H1 (cell line): ENCODE measurements at regions not wholly inside any gene's neighbourhood (a gene's known extent, or its start where the extent isn't known, plus 50 kb on each side); places are given as distances from the start of the nearest gene placed in this dataset.

Experiments
- CTCF ChIA-PET: fragments of 300-600 bp; sonication (Branson Sonifier 250); formaldehyde crosslinking; loops from one replicate; lab custom pipeline; 2021; ENCODE audit not compliant: partially characterized antibody; lab: Charles Lee
- POLR2A ChIA-PET: fragments of 300-600 bp; sonication (Branson Sonifier 250); formaldehyde crosslinking; loops from one replicate; lab custom pipeline; 2021; ENCODE audit warnings: inconsistent platforms; ENCODE audit not compliant: partially characterized antibody; lab: Charles Lee
- DNase-seq, 2 experiments: peaks; one replicate each; pipeline versions ENCODE4 v3.0.0 to v3.0.0-alpha.2; 2010 to 2022; ENCODE audit warnings: low spot score in 2 of 2, low read depth in 1 of 2, mixed read lengths in 1 of 2
- FAIRE-seq: peaks from 2 replicates; lab custom pipeline; 2011; peaks lifted over from hg19 to GRCh38; lab: Jason Lieb, UNC
- H2AFZ ChIP-seq: 2 replicates; pipeline ENCODE4 v1.8.1; 2012; ENCODE audit warnings: low read length, inconsistent platforms
- H2AK5ac ChIP-seq: 2 replicates; pipeline ENCODE4 v1.6.1; 2013; ENCODE audit warnings: low read depth, low read length
- H2BK120ac ChIP-seq: replicated peaks from 2 replicates; pipeline ENCODE3; 2013; ENCODE audit warnings: low read depth, low read length, inconsistent platforms
- H2BK12ac ChIP-seq: 2 replicates; pipeline ENCODE4 v1.6.1; 2013; ENCODE audit warnings: low read depth, low read length
- H2BK15ac ChIP-seq: 2 replicates; pipeline ENCODE4 v1.6.1; 2013; ENCODE audit warnings: low read length
- H2BK20ac ChIP-seq: 2 replicates; pipeline ENCODE4 v1.6.1; 2013; ENCODE audit warnings: low read length
- H2BK5ac ChIP-seq: 2 replicates; pipeline ENCODE4 v1.6.1; 2013; ENCODE audit warnings: low read depth, low read length
- H3K14ac ChIP-seq: 2 replicates; pipeline ENCODE4 v1.6.1; 2013; ENCODE audit warnings: inconsistent platforms; ENCODE audit not compliant: insufficient read length
- H3K18ac ChIP-seq: 2 replicates; pipeline ENCODE4 v1.6.1; 2013; ENCODE audit warnings: low read length; ENCODE audit errors: extremely low read depth
- H3K23ac ChIP-seq: 2 replicates; pipeline ENCODE4 v1.6.1; 2013; ENCODE audit warnings: inconsistent platforms; ENCODE audit not compliant: insufficient read length
- H3K23me2 ChIP-seq: 2 replicates; pipeline ENCODE4 v1.6.1; 2013; ENCODE audit warnings: low read depth, low read length
- H3K27ac ChIP-seq: 2 replicates; pipeline ENCODE4 v1.6.1; 2011; ENCODE audit warnings: low read depth, low read length, inconsistent platforms
- H3K27me3 ChIP-seq, 4 experiments: replicated peaks in 1 of 4; 1 replicate in 1 of 4; 2 replicates in 3 of 4; pipeline versions ENCODE4 v1.6.1 to v1.8.1; 2011 to 2013; ENCODE audit warnings: low read length in 3 of 4, mild to moderate bottlenecking in 3 of 4, inconsistent platforms in 2 of 4, mixed read lengths in 2 of 4, moderate library complexity in 1 of 4; ENCODE audit not compliant: control insufficient read depth in 3 of 4, insufficient read depth in 3 of 4; ENCODE audit errors: extremely low read depth in 1 of 4
- H3K36me3 ChIP-seq, 4 experiments: 2 replicates each; pipeline versions ENCODE4 v1.6.1 to v1.8.1; 2011 to 2013; ENCODE audit warnings: mild to moderate bottlenecking in 4 of 4, low read length in 3 of 4, moderate library complexity in 2 of 4, control low read depth in 1 of 4, inconsistent platforms in 1 of 4; ENCODE audit not compliant: insufficient read depth in 4 of 4, control insufficient read depth in 2 of 4
- H3K4ac ChIP-seq: replicated peaks from 2 replicates; pipeline ENCODE3; 2013; ENCODE audit warnings: low read length, low read depth, mixed read lengths, inconsistent platforms; ENCODE audit not compliant: insufficient read length
- H3K4me1 ChIP-seq, 4 experiments: replicated peaks in 1 of 4; 1 replicate in 1 of 4; 2 replicates in 3 of 4; pipeline versions ENCODE4 v1.6.1 to v1.8.1; 2011 to 2013; ENCODE audit warnings: low read length in 3 of 4, inconsistent platforms in 2 of 4, mixed read lengths in 1 of 4; ENCODE audit not compliant: insufficient read depth in 4 of 4, control insufficient read depth in 3 of 4
- H3K4me2 ChIP-seq, 2 experiments: 2 replicates each; pipeline versions ENCODE4 v1.6.1 to v1.8.1; 2011 to 2013; ENCODE audit warnings: low read depth in 2 of 2, low read length in 2 of 2, control low read depth in 1 of 2, inconsistent platforms in 1 of 2, mild to moderate bottlenecking in 1 of 2; ENCODE audit not compliant: insufficient read depth in 1 of 2
- H3K4me3 ChIP-seq, 4 experiments: fragments of 200-600, 300-600 bp in 1 of 4; sonication (generic), shearing (Covaris generic), sonication (Bioruptor Twin) in 1 of 4; 2 replicates each; pipeline versions ENCODE4 v1.5.1 to v1.8.1; 2011 to 2016; ENCODE audit warnings: low read length in 4 of 4, low read depth in 3 of 4, control low read depth in 2 of 4, inconsistent platforms in 2 of 4, mild to moderate bottlenecking in 2 of 4, mixed read lengths in 1 of 4, moderate library complexity in 1 of 4; ENCODE audit not compliant: insufficient read depth in 2 of 4; ENCODE audit errors: extremely low read depth in 1 of 4
- H3K56ac ChIP-seq: replicated peaks from 2 replicates; pipeline ENCODE3; 2013; ENCODE audit warnings: low read depth, mild to moderate bottlenecking, mixed read lengths, low read length, inconsistent platforms; ENCODE audit not compliant: insufficient read length
- H3K79me1 ChIP-seq: 2 replicates; pipeline ENCODE4 v1.6.1; 2013; ENCODE audit warnings: low read depth, low read length, control low read depth
- H3K79me2 ChIP-seq, 2 experiments: 2 replicates each; pipeline versions ENCODE4 v1.6.1 to v1.8.1; 2012 to 2013; ENCODE audit warnings: low read length in 2 of 2, mild to moderate bottlenecking in 2 of 2, inconsistent platforms in 1 of 2; ENCODE audit not compliant: insufficient read depth in 2 of 2, control insufficient read depth in 1 of 2
- H3K9ac ChIP-seq, 4 experiments: replicated peaks in 1 of 4; 1 replicate in 1 of 4; 2 replicates in 3 of 4; pipeline versions ENCODE4 v1.6.1 to v1.8.1; 2011 to 2013; ENCODE audit warnings: low read depth in 3 of 4, low read length in 3 of 4, control low read depth in 2 of 4, mild to moderate bottlenecking in 2 of 4, moderate library complexity in 2 of 4, inconsistent platforms in 1 of 4; ENCODE audit errors: extremely low read depth in 1 of 4
- H3K9me3 ChIP-seq, 2 experiments: 2 replicates each; pipeline versions ENCODE4 v1.6.1 to v1.8.1; 2012 to 2013; ENCODE audit warnings: mild to moderate bottlenecking in 2 of 2, moderate library complexity in 2 of 2, control low read depth in 1 of 2, inconsistent platforms in 1 of 2, low read depth in 1 of 2, low read length in 1 of 2, mixed read lengths in 1 of 2; ENCODE audit not compliant: insufficient read depth in 2 of 2
- H4K20me1 ChIP-seq, 2 experiments: replicated peaks in 1 of 2; 2 replicates each; pipeline versions ENCODE3 to v1.8.1; 2011 to 2013; ENCODE audit warnings: inconsistent platforms in 2 of 2, low read length in 2 of 2, mild to moderate bottlenecking in 1 of 2; ENCODE audit not compliant: insufficient read depth in 2 of 2, control insufficient read depth in 1 of 2
- H4K5ac ChIP-seq: 2 replicates; pipeline ENCODE4 v1.6.1; 2013; ENCODE audit warnings: low read length, low read depth, mixed read lengths, inconsistent platforms; ENCODE audit not compliant: insufficient read length
- H4K8ac ChIP-seq: 2 replicates; pipeline ENCODE4 v1.8.0; 2013; ENCODE audit warnings: mild to moderate bottlenecking, moderate library complexity, low read length, inconsistent platforms; ENCODE audit not compliant: insufficient read depth; ENCODE audit errors: extremely low read depth
- H4K91ac ChIP-seq: replicated peaks from 2 replicates; pipeline ENCODE3; 2013; ENCODE audit warnings: low read length, mixed read lengths, inconsistent platforms; ENCODE audit not compliant: insufficient read length
- ATF3 ChIP-seq: IDR thresholded peaks from 2 replicates; pipeline ENCODE4 v1.6.1; 2011; ENCODE audit warnings: low read depth, mild to moderate bottlenecking, low read length; ENCODE audit not compliant: insufficient read depth
- JUN ChIP-seq: IDR thresholded peaks from 2 replicates; pipeline ENCODE4 v1.6.1; 2011; ENCODE audit warnings: low read depth, mild to moderate bottlenecking, improper control_type of control experiment, low read length
- PHF8 ChIP-seq: fragments of 200-600 bp; sonication (generic); conservative IDR thresholded peaks from 2 replicates; pipeline ENCODE4 v1.7.1; 2012; ENCODE audit warnings: low read depth, mild to moderate bottlenecking, inconsistent platforms, low read length, moderate library complexity
- SP1 ChIP-seq: IDR thresholded peaks from 2 replicates; pipeline ENCODE4 v1.6.1; 2011; ENCODE audit warnings: low read depth, low read length
- TCF12 ChIP-seq: IDR thresholded peaks from 2 replicates; pipeline ENCODE4 v1.6.1; 2011; ENCODE audit warnings: low read depth, mild to moderate bottlenecking, low read length
- WGBS, 2 experiments: shearing (Covaris generic) in 1 of 2; methylation state at CpG; one replicate each; pipeline versions ENCODE4 v1.1.6 to v1.1.7; 2013 to 2015; ENCODE audit warnings: low lambda C conversion rate in 2 of 2, mixed read lengths in 2 of 2, inconsistent platforms in 1 of 2, low coverage in 1 of 2, missing lambda C conversion rate in 1 of 2; ENCODE audit not compliant: insufficient replicate concordance in 2 of 2, insufficient coverage in 1 of 2, insufficient read length in 1 of 2; ENCODE audit errors: extremely low coverage in 1 of 2, missing lambda C conversion rate in 1 of 2; 5-methylcytosine and 5-hydroxymethylcytosine counted together

- POLR2A ChIA-PET: no interaction called here
- TF ChIP-seq JUN (no peak), TCF12 (no peak), ATF3 (no peak), SP1 (no peak), PHF8 (no peak)
- no peaks in the 10 kb centered on the region for H3K4me1 ChIP-seq
- no peak overlapping the region for H3K4ac ChIP-seq
- no peak overlapping the region for H3K14ac ChIP-seq
- no peak overlapping the region for H4K8ac ChIP-seq
- H2BK20ac ChIP-seq: no peak overlapping the region
- no peak overlapping the region for H2AK5ac ChIP-seq
- H4K91ac ChIP-seq: no peak overlapping the region
- H3K27me3 ChIP-seq: no peaks in the 10 kb centered on the region
- CTCF ChIA-PET: no interaction called here
- no peak overlapping the region for H2BK12ac ChIP-seq
- no peak overlapping the region for H3K23ac ChIP-seq
- no peaks in the 10 kb centered on the region for H3K79me2 ChIP-seq
- no peaks in the 10 kb centered on the region; the same call in 1 of the 2 replicates for H3K23me2 ChIP-seq
- no peak overlapping the region for H3K4me3 ChIP-seq
- no peak overlapping the region for H3K9ac ChIP-seq
- H4K5ac ChIP-seq: no peak overlapping the region
- H3K18ac ChIP-seq: no peak overlapping the region
- no peaks in the 10 kb centered on the region for H3K9me3 ChIP-seq
- no peak overlapping the region for H3K4me2 ChIP-seq
- H3K27ac ChIP-seq: no peak overlapping the region
- H3K56ac ChIP-seq: no peak overlapping the region
- H2BK15ac ChIP-seq: no peak overlapping the region
- no peaks in the 10 kb centered on the region for H3K36me3 ChIP-seq
- H2BK120ac ChIP-seq: no peak overlapping the region
- no peaks in the 10 kb centered on the region for H3K79me1 ChIP-seq
- DNase-seq (no peak), FAIRE-seq (no peak)
- 88% methylated on average over 1 of the region's 1 CpG; no CpG with 5 or more reads in 1 of the 2 experiments for WGBS, 2 experiments
- no peaks in the 10 kb centered on the region for H4K20me1 ChIP-seq
- H2AFZ ChIP-seq: no peak overlapping the region
- no peak overlapping the region for H2BK5ac ChIP-seq
These were observed 608.2 kb upstream of the DAB2 start for GRCh38 chr5:40033009-40033408.
